RWPE1 (cell line): ENCODE measurements at regions not wholly inside any gene's neighbourhood (a gene's known extent, or its start where the extent isn't known, plus 50 kb on each side); places are given as distances from the start of the nearest gene placed in this dataset.
"Not testable (repeated sequence)": the region's sequence is repeated elsewhere in the genome, so short reads cannot be mapped to it uniquely, and the experiment has no call there.

Experiments
- CTCF ChIA-PET: fragments of 350-600 bp; sonication (Branson Sonifier 250); formaldehyde crosslinking; extraction: SDS; loops from one replicate; lab custom pipeline; 2021; lab: Yijun Ruan, JAX
- POLR2A ChIA-PET: fragments of 400-600 bp; formaldehyde crosslinking; extraction: SDS; loops from one replicate; lab custom pipeline; 2020; ENCODE audit warnings: antibody characterized with exemption; ENCODE audit not compliant: low non-redundant PET; lab: Yijun Ruan, JAX
- DNase-seq: peaks from one replicate; pipeline ENCODE4 v3.0.0; 2012; ENCODE audit warnings: low spot score
- H3K27ac ChIP-seq: fragments of 450-650 bp; 2 replicates; pipeline ENCODE4 v1.5.1; 2017
- CTCF ChIP-seq: fragments of 450-650 bp; conservative IDR thresholded peaks from 2 replicates; pipeline ENCODE4 v1.5.1; 2017; ENCODE audit warnings: low read depth, mild to moderate bottlenecking

DNA sequence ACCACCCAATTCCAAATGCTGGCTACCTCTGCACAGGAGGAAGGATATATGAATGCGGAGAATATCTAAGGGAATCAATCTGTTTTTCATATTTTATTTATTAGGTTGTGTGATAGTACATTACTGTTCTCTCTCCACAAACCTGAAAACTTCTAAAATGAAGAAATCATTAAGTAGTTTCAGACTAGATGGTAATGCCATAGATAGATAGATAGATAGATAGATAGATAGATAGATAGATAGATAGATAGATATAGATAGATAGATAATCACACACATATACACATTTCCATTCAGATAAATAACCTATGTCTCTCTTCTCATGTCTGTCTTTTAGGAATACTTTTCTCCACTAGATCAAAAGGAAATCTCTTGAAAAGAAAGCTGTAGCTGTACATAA, 126.1 kb upstream of the TSPAN8 start:
- POLR2A ChIA-PET, result no interaction called here
- CTCF ChIA-PET, result interaction anchor here (0.6 kb wide), 1 partner anchor 297 kb away, joined by 3 read pairs; no protein-coding TSS in a partner anchor
- TF ChIP-seq CTCF, result no peak
- no peak for DNase-seq
- H3K27ac ChIP-seq, result no peak overlapping the region

GRCh38 chr12:71282925-71283324, 125.1 kb upstream of the TSPAN8 start:
- TF ChIP-seq CTCF, result no peak
- ChIA-PET POLR2A (no interaction called here), CTCF (no interaction called here)
- no peak overlapping the region for H3K27ac ChIP-seq
- no peak for DNase-seq

- ChIA-PET CTCF (interaction anchor here (0.6 kb wide), 1 partner anchor 351 kb away, joined by 4 read pairs; no protein-coding TSS in a partner anchor), POLR2A (no interaction called here)
- DNase-seq, result no peak
- H3K27ac ChIP-seq, result no peak overlapping the region
- TF ChIP-seq CTCF, result no peak
Measured at GRCh38 chr12:71282020-71282419, 124.2 kb upstream of the TSPAN8 start.

- ChIA-PET POLR2A (no interaction called here), CTCF (no interaction called here)
- TF ChIP-seq CTCF, result no peak
- DNase-seq, result no peak
- H3K27ac ChIP-seq, result no peak overlapping the region
Measured at GRCh38 chr12:71281425-71281824, 123.6 kb upstream of the TSPAN8 start.

DNA sequence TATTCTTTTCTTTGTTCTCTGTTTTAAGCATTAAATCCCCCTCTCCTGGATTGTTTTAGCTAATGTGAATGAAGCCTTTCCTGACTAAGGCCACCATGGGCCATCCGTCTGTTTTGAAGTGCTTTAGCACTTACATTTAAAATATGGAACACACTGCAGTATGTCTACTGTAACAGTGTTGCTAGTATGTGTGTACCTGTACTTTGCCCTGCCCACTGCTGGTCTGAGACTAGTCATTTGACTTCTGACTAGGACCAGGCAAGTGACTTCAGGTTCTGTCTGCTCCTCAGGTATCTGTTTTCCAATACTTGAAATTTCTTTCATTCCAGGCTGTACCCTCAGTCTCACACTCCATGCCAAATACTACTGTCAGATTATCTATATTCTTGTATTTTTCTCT, 120.1 kb upstream of the TSPAN8 start:
- TF ChIP-seq CTCF, result no peak
- POLR2A ChIA-PET, result no interaction called here
- no peak overlapping the region for H3K27ac ChIP-seq
- no peak for DNase-seq
- CTCF ChIA-PET, result no interaction called here

DNA sequence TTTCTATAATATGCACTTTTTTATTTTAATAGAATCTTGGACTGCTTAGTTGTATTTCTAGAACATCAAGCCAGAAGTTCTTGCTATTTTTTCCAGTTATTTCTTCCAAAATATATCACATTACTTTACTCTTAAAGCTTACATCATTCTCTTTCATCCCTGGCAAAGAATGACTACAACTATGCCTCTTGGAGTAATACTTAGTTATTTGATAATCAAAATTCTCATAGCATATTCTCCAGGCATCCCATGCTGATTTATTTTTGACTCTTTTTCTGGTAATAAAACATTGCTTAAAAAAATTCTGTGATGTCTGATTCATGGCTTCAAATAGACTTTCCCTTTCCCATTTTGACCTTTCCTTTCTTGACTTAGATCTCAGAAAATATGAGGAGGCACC, 118.7 kb upstream of the TSPAN8 start:
- TF ChIP-seq CTCF, result no peak
- ChIA-PET CTCF (no interaction called here), POLR2A (no interaction called here)

DNA sequence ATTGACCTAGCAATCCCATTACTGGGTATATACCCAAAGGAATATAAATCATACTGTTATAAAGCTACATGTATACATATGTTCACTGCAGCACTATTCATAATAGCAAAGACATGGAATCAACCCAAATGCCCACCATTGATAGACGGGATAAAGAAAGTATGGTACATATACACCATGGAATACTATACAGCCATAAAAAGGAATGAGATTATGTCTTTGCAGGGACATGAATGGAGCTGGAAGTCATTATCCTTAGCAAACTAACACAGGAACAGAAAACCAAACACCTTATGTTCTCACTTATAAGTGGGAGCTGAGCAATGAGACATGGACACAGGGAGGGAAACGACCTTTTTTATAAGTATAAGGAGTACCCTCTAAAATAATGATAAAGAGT, 113.0 kb upstream of the TSPAN8 start:
- POLR2A ChIA-PET, CTCF ChIA-PET, DNase-seq, H3K27ac ChIP-seq: not testable (repeated sequence)

More for the DNA sequence above, 118.7 kb upstream of the TSPAN8 start:
- no peak for DNase-seq
- no peak overlapping the region for H3K27ac ChIP-seq
